ENCODE measurements at regions not wholly inside any gene's neighbourhood (a gene's known extent, or its start where the extent isn't known, plus 50 kb on each side); places are given as distances from the start of the nearest gene placed in this dataset.

GRCh38 chr14:42869681-42870080 is 1263.0 kb downstream of the LRFN5 start:
- ATAC-seq (no peak), DNase-seq (no peak)
- CTCF ChIA-PET, result no interaction called here
- Mint-ChIP-seq H3K4me1 (no peaks in the 10 kb centered on the region), H3K27ac (no peak overlapping the region), H3K27me3 (no peaks in the 10 kb centered on the region), H3K36me3 (no peaks in the 10 kb centered on the region), H3K9me3 (ENCODE audit: low read depth) (peaks cover 7% of the 10 kb centered on the region), H3K4me3 (no peak overlapping the region)

GRCh38 chr14:42862114-42862513 is 1255.4 kb downstream of the LRFN5 start:
- Mint-ChIP-seq H3K9me3 (ENCODE audit: low read depth) (peaks cover 7% of the 10 kb centered on the region), H3K4me1 (no peaks in the 10 kb centered on the region), H3K4me3 (no peak overlapping the region), H3K36me3 (no peaks in the 10 kb centered on the region), H3K27me3 (no peaks in the 10 kb centered on the region), H3K27ac (no peak overlapping the region)
- ATAC-seq (no peak), DNase-seq (no peak)
- CTCF ChIA-PET, result no interaction called here

- no peaks in the 10 kb centered on the region for H3K4me1 Mint-ChIP-seq
- DNase-seq, result no peak
- no peaks in the 10 kb centered on the region for H3K27me3 Mint-ChIP-seq
- ATAC-seq, result no peak
- CTCF ChIA-PET, result no interaction called here
- H3K36me3 Mint-ChIP-seq, result no peaks in the 10 kb centered on the region
- H3K4me3 Mint-ChIP-seq, result no peak overlapping the region
- no peak overlapping the region for H3K27ac Mint-ChIP-seq
- H3K9me3 Mint-ChIP-seq (ENCODE audit: low read depth), result peaks cover 7% of the 10 kb centered on the region
Observed at GRCh38 chr14:42860371-42860770, 1253.7 kb downstream of the LRFN5 start.

GRCh38 chr14:42856106-42856505 is 1249.4 kb downstream of the LRFN5 start:
- DNase-seq (no peak), ATAC-seq (no peak)
- Mint-ChIP-seq H3K27me3 (no peaks in the 10 kb centered on the region), H3K4me3 (no peak overlapping the region), H3K27ac (no peak overlapping the region), H3K4me1 (no peaks in the 10 kb centered on the region), H3K9me3 (ENCODE audit: low read depth) (peaks cover 8% of the 10 kb centered on the region), H3K36me3 (no peaks in the 10 kb centered on the region)
- CTCF ChIA-PET, result no interaction called here

GRCh38 chr14:42855085-42855484 is 1248.4 kb downstream of the LRFN5 start:
- H3K9me3 Mint-ChIP-seq (ENCODE audit: low read depth), result peaks cover 8% of the 10 kb centered on the region
- no peaks in the 10 kb centered on the region for H3K27me3 Mint-ChIP-seq
- no peaks in the 10 kb centered on the region for H3K4me1 Mint-ChIP-seq
- no peak for ATAC-seq
- H3K4me3 Mint-ChIP-seq, result no peak overlapping the region
- H3K27ac Mint-ChIP-seq, result no peak overlapping the region
- CTCF ChIA-PET, result no interaction called here
- H3K36me3 Mint-ChIP-seq, result no peaks in the 10 kb centered on the region
- DNase-seq, result no peak

GRCh38 chr14:42854061-42854460 is 1247.4 kb downstream of the LRFN5 start:
- no peak for DNase-seq
- Mint-ChIP-seq H3K9me3 (ENCODE audit: low read depth) (peaks cover 6% of the 10 kb centered on the region), H3K27ac (no peak overlapping the region), H3K4me1 (no peaks in the 10 kb centered on the region), H3K27me3 (no peaks in the 10 kb centered on the region), H3K36me3 (no peaks in the 10 kb centered on the region), H3K4me3 (no peak overlapping the region)
- CTCF ChIA-PET, result no interaction called here
- no peak for ATAC-seq

- Mint-ChIP-seq H3K27ac (no peak overlapping the region), H3K36me3 (no peaks in the 10 kb centered on the region), H3K27me3 (no peaks in the 10 kb centered on the region), H3K4me3 (no peak overlapping the region), H3K4me1 (no peaks in the 10 kb centered on the region), H3K9me3 (ENCODE audit: low read depth) (peaks cover 14% of the 10 kb centered on the region)
- CTCF ChIA-PET, result no interaction called here
- no peak for ATAC-seq
- no peak for DNase-seq
Observed at GRCh38 chr14:42848652-42849051, 1242.0 kb downstream of the LRFN5 start.

- H3K27me3 Mint-ChIP-seq, result no peaks in the 10 kb centered on the region
- no peak overlapping the region for H3K27ac Mint-ChIP-seq
- DNase-seq (no peak), ATAC-seq (no peak)
- H3K4me3 Mint-ChIP-seq, result no peak overlapping the region
- H3K9me3 Mint-ChIP-seq (ENCODE audit: low read depth), result peaks cover 11% of the 10 kb centered on the region
- no peaks in the 10 kb centered on the region for H3K4me1 Mint-ChIP-seq
- CTCF ChIA-PET, result no interaction called here
- H3K36me3 Mint-ChIP-seq, result no peaks in the 10 kb centered on the region
Observed at GRCh38 chr14:42814817-42815216, 1208.1 kb downstream of the LRFN5 start.

GRCh38 chr14:42806909-42807315 is 1200.2 kb downstream of the LRFN5 start:
- Mint-ChIP-seq H3K27ac (no peak overlapping the region), H3K4me3 (no peak overlapping the region), H3K4me1 (no peaks in the 10 kb centered on the region), H3K9me3 (ENCODE audit: low read depth) (peaks cover 9% of the 10 kb centered on the region), H3K27me3 (no peaks in the 10 kb centered on the region), H3K36me3 (no peaks in the 10 kb centered on the region)
- CTCF ChIA-PET, result no interaction called here
- ATAC-seq (no peak), DNase-seq (no peak)

GRCh38 chr14:42804141-42804540 is 1197.5 kb downstream of the LRFN5 start:
- CTCF ChIA-PET, result no interaction called here
- H3K27me3 Mint-ChIP-seq, result no peaks in the 10 kb centered on the region
- no peaks in the 10 kb centered on the region for H3K36me3 Mint-ChIP-seq
- H3K27ac Mint-ChIP-seq, result no peak overlapping the region
- H3K9me3 Mint-ChIP-seq (ENCODE audit: low read depth), result peaks cover 9% of the 10 kb centered on the region
- no peak for ATAC-seq
- no peak overlapping the region for H3K4me3 Mint-ChIP-seq
- no peak for DNase-seq
- no peaks in the 10 kb centered on the region for H3K4me1 Mint-ChIP-seq

- DNase-seq (no peak), ATAC-seq (no peak)
- no peaks in the 10 kb centered on the region for H3K4me1 Mint-ChIP-seq
- no peak overlapping the region for H3K4me3 Mint-ChIP-seq
- CTCF ChIA-PET, result no interaction called here
- no peak overlapping the region for H3K27ac Mint-ChIP-seq
- H3K27me3 Mint-ChIP-seq, result no peaks in the 10 kb centered on the region
- H3K9me3 Mint-ChIP-seq (ENCODE audit: low read depth), result peaks cover 13% of the 10 kb centered on the region
- H3K36me3 Mint-ChIP-seq, result no peaks in the 10 kb centered on the region
Observed at GRCh38 chr14:42802346-42802745, 1195.7 kb downstream of the LRFN5 start.

- Mint-ChIP-seq H3K4me3 (no peak overlapping the region), H3K27ac (no peak overlapping the region), H3K36me3 (no peaks in the 10 kb centered on the region), H3K27me3 (no peaks in the 10 kb centered on the region), H3K4me1 (no peaks in the 10 kb centered on the region), H3K9me3 (ENCODE audit: low read depth) (peaks cover 6% of the 10 kb centered on the region)
- CTCF ChIA-PET, result no interaction called here
- DNase-seq (no peak), ATAC-seq (no peak)
Observed at GRCh38 chr14:42792166-42792565, 1185.5 kb downstream of the LRFN5 start.

- H3K9me3 Mint-ChIP-seq (ENCODE audit: low read depth), result peaks cover 16% of the 10 kb centered on the region
- no peaks in the 10 kb centered on the region for H3K4me1 Mint-ChIP-seq
- H3K27me3 Mint-ChIP-seq, result no peaks in the 10 kb centered on the region
- H3K36me3 Mint-ChIP-seq, result peaks cover 1% of the 10 kb centered on the region
- H3K27ac Mint-ChIP-seq, result no peak overlapping the region
- no peak for DNase-seq
- H3K4me3 Mint-ChIP-seq, result no peak overlapping the region
- ATAC-seq, result no peak
- CTCF ChIA-PET, result no interaction called here
Observed at GRCh38 chr14:42782754-42783153, 1176.1 kb downstream of the LRFN5 start.

GRCh38 chr14:42778984-42779383 is 1172.3 kb downstream of the LRFN5 start:
- CTCF ChIA-PET, result interaction anchor here (0.7 kb wide), 1 partner anchor 20 kb away, joined by 4 read pairs; no protein-coding TSS in a partner anchor
- Mint-ChIP-seq H3K9me3 (ENCODE audit: low read depth) (peaks cover 16% of the 10 kb centered on the region), H3K36me3 (no peaks in the 10 kb centered on the region), H3K4me3 (no peak overlapping the region), H3K27me3 (no peaks in the 10 kb centered on the region), H3K27ac (no peak overlapping the region), H3K4me1 (no peaks in the 10 kb centered on the region)
- DNase-seq (no peak), ATAC-seq (no peak)

GRCh38 chr14:42750771-42751170 is 1144.1 kb downstream of the LRFN5 start:
- H3K4me3 Mint-ChIP-seq, result no peak overlapping the region

More at GRCh38 chr14:42750771-42751170, 1144.1 kb downstream of the LRFN5 start:
- no peak overlapping the region for H3K27ac Mint-ChIP-seq
- H3K36me3 Mint-ChIP-seq, result no peaks in the 10 kb centered on the region
- no peaks in the 10 kb centered on the region for H3K27me3 Mint-ChIP-seq
- ATAC-seq (no peak), DNase-seq (no peak)
- H3K4me1 Mint-ChIP-seq, result no peaks in the 10 kb centered on the region
- H3K9me3 Mint-ChIP-seq (ENCODE audit: low read depth), result peaks cover 8% of the 10 kb centered on the region
- CTCF ChIA-PET, result no interaction called here
